RCC 7860 (cell line): ENCODE measurements at regions not wholly inside any gene's neighbourhood (a gene's known extent, or its start where the extent isn't known, plus 50 kb on each side); places are given as distances from the start of the nearest gene placed in this dataset.
"Not testable (repeated sequence)": the region's sequence is repeated elsewhere in the genome, so short reads cannot be mapped to it uniquely, and the experiment has no call there.

Experiments used
- DNase-seq: peaks from one replicate; pipeline ENCODE4 v3.0.0-alpha.2; 2015; ENCODE audit warnings: low spot score
- FAIRE-seq: peaks from 2 replicates; lab custom pipeline; 2012; peaks lifted over from hg19 to GRCh38; lab: Jason Lieb, UNC

- no peak for FAIRE-seq
These were observed 182.6 kb downstream of the FZD1 start for GRCh38 chr7:91446819-91447218.

DNA sequence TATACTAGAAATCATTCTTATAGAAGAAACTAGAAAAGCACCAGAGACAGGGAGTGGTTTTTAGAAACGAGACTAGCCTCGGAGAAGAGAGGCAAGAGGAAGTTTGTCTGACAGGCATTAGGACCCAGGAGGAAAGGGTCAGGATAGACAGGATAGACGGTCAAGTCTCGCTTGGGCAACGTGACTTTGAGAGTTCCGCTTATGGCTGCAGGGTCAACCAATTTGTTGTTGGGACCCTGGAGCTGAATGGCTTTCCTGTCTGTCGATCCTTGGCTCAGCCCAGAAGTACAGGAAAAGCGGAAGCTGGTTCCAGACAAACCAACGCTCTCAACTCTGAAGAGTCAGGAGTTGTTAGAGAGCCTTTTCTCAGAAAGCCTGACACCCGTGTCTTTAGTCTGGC is 191.2 kb downstream of the FZD1 start:
- FAIRE-seq (no peak), DNase-seq (no peak)

More at GRCh38 chr7:91446819-91447218, 182.6 kb downstream of the FZD1 start:
- no peak for DNase-seq

- DNase-seq (no peak), FAIRE-seq (no peak)
These were observed 193.0 kb downstream of the FZD1 start for GRCh38 chr7:91457208-91457607.

DNA sequence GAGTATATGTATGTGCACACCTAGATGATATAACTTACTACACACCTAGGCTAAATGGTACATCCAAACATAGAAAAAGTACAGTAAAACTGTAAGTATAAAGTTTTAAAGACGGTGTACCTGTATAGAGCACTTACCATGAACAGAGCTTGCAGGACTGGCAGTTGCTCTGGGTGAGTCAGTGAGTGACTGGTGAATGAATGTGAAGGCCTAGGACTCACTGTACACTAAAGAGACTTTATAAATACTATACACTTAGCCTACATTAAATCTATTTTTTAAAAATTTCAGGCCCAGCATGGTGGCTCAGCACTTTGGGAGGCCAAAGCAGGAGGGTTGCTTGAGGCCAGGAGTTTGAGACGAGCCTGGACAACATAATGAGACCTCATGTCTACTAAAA is 195.3 kb downstream of the FZD1 start:
- DNase-seq (no peak), FAIRE-seq (no peak)

- FAIRE-seq (no peak), DNase-seq (no peak)
These were observed 198.1 kb downstream of the FZD1 start for GRCh38 chr7:91462316-91462715.

DNA sequence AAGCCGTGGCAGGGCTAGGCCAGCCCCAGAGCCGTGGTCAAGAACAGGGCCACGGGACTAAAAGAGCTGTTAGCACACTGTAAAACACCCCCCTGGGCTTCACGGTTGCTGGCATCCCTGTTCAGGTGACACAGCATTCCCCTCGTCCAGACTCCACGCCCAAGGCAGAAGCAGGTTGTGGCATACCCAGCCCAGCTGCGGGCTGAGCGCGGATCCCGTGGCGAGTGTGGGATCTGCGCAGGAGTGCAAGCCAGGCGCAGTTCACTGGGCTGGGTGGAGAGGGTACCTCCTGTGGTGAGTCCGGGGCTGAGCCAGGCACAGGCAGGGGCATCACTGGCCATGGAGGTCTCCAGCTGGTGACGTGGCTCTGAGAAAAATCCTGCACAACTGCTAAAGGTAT is 199.1 kb downstream of the FZD1 start:
- no peak for FAIRE-seq
- no peak for DNase-seq

- FAIRE-seq (no peak), DNase-seq (no peak)
These were observed 201.4 kb downstream of the FZD1 start for GRCh38 chr7:91465595-91466061.

- no peak for FAIRE-seq
- no peak for DNase-seq
These were observed 204.0 kb downstream of the FZD1 start for GRCh38 chr7:91468256-91468655.

DNA sequence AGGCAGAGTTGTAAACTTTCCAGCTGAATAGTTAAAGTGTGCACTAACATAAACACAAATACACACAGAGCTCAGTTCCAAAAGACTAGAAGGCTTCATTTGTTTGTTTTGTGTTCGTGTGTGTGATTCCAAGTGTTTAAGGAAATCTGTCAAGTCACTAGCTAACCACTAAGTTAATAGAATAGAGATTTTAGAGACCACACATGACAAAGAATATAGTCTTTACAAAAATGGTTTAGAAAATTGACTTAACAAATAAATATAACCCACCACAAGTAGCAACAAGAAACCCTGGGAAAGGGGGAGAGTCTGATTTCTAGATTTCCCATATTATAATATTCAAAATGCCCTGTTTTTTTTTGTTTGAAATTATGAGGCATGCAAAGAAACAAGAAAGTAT is 209.4 kb downstream of the FZD1 start:
- DNase-seq (no peak), FAIRE-seq (no peak)

DNA sequence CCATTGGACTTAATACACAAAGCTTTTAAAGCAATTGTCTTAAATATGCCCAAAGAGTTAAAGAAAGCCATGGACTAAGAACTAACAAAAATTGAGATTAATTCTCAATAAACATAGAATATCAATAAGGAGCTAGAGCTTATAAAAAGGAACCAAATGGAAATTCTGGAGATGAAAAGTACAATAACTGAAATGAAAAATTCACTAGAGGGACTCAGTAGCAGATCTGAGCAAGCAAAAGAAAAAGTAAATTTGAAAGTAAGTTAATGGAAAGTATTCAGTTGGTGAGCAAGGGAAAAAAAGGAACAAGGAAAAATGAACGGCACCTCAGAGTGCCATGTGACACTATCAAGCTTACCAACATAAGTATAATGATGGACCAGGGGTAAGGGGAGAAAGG is 209.8 kb downstream of the FZD1 start:
- no peak for DNase-seq
- FAIRE-seq, result no peak

DNA sequence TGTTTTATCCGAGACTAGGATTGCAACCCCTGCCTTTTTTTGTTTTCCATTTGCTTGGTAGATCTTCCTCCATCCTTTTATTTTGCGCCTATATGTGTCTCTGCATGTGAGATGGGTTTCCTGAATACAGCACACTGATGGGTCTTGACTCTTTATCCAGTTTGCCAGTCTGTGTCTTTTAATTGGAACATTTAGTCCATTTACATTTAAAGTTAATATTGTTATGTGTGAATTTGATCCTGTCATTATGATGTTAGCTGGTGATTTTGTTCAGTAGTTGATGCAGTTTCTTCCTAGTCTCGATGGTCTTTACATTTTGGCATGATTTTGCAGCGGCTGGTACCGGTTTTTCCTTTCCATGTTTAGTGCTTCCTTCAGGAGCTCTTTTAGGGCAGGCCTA is 216.2 kb downstream of the FZD1 start:
- FAIRE-seq, DNase-seq: not testable (repeated sequence)

DNA sequence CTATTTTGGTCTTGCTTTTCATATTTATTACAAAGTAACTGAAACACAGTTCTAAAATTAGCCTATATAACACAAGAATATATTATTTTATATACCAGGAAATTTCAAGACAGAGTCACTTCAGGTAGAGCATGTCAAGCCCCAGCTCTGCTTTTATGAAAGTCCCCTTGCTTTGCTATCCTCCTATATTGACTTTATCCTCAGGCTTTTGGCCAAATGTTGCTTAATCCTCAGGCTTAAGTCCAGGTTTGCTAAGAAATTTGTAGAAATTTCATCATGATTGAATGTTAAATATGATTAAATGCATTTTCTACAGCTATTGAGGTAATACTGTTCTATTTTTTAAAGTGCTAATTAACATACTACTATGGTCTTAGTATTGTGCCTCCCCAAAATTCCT is 227.6 kb downstream of the FZD1 start:
- FAIRE-seq (no peak), DNase-seq (no peak)

DNA sequence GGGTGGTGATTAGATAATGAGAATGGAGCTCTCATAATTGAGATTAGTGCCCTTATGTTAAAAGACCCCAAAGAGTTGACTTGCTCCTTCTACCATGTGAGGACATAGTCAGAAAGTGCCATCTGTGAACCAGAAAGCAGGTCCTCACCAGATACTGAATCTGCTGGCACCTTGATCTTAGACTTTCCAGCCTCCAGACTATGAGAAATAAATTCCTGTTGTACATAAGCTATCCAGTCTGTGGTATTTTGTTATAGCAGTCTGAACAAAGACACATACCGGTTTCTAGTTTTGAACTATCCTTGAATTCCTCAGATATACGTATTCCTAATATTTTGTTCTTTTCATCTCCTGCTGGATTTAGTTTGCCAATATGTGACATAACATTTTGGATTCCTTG is 228.1 kb downstream of the FZD1 start:
- DNase-seq (no peak), FAIRE-seq (no peak)

GRCh38 chr7:91492773-91493172 is 228.5 kb downstream of the FZD1 start:
- no peak for FAIRE-seq
- DNase-seq, result no peak

GRCh38 chr7:91494450-91494849 is 230.2 kb downstream of the FZD1 start:
- FAIRE-seq (no peak), DNase-seq (no peak)

DNA sequence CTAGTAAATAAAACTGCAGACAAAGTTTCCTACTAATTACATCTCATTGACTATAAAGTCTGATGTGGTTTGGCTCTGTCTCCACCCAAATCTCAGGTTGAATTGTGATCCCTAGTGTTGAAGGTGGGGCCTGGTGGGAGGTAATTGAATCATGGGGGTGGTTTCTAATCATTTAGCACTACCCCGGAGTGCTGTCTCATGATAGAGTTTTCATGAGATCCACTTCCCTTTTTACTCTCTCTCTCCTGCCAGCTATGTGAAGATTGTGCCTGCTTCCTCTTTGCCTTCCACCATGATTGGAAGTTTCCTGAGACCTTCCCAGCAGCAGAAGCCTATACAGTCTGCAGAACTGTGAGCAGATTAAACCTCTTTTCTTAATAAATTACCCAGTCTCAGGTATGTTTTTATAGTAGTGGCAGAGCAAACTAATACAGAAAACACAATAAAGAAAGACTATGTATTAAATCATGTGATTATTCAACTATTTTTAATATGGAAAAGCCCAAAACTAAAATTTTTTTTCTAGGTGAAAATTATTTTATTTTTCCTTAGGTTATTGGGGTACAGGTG is 232.1 kb downstream of the FZD1 start:
- FAIRE-seq, result no peak
- no peak for DNase-seq

GRCh38 chr7:91497277-91497676 is 233.0 kb downstream of the FZD1 start:
- not testable (repeated sequence) for DNase-seq, FAIRE-seq

DNA sequence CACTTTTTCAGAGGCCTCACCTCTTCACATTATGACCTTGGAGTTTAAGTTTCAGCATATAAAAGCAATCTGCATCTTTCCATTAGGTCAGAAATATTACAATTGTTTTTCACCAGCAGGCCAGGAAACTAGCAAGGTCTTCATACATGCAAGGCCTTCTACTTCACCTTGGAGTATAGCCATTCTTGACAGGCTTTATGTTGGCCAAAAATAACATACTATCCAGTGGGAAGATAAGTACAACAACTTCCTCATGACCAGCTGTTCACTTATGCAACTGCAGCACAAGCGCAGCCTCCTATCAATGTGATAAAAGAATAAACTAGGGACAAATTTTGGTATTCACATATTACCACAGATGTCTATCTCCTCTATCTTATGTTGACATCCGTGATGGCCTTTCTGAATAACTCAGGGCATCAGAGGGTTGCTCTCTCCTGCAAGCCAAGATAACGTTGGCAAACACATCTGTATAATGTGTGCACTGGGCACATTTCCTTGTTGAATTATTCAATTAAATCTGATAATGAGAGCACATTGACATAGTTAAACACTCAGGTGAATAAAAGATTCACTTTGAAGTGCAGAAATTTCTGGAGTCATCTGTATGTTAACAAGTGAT is 239.8 kb downstream of the FZD1 start:
- no peak for FAIRE-seq
- no peak for DNase-seq

- DNase-seq (no peak), FAIRE-seq (no peak)
These were observed 240.7 kb downstream of the FZD1 start for GRCh38 chr7:91504919-91505318.

DNA sequence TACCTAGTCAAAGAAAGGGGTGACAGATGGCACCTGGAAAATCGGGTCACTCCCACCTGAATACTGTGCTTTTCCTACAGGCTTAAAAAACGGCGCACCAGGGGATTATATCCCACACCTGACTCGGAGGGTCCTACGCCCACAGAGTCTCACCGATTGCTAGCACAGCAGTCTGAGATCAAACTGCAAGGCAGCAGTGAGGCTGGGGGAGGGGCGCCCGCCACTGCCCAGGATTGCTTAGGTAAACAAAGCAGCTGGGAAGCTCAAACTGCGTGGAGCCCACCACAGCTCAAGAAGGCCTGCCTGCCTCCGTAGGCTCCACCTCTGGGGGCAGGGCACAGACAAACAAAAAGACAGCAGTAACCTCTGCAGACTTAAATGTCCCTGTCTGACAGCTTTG is 242.7 kb downstream of the FZD1 start:
- not testable (repeated sequence) for DNase-seq, FAIRE-seq

DNA sequence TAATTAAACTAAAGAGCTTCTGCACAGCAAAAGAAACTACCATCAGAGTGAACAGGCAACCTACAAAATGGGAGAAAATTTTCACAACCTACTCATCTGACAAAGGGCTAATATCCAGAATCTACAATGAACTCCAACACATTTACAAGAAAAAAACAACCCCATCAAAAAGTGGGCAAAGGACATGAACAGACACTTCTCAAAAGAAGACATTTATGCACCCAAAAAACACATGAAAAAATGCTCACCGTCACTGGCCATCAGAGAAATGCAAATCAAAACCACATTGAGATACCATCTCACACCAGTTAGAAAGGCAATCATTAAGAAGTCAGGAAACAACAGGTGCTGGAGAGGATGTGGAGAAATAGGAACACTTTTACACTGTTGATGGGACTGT is 247.6 kb downstream of the FZD1 start:
- FAIRE-seq, DNase-seq: not testable (repeated sequence)

- DNase-seq (peak; percentile 68), FAIRE-seq (peak; percentile 71)
These were observed 248.7 kb downstream of the FZD1 start for GRCh38 chr7:91512958-91513357.

DNA sequence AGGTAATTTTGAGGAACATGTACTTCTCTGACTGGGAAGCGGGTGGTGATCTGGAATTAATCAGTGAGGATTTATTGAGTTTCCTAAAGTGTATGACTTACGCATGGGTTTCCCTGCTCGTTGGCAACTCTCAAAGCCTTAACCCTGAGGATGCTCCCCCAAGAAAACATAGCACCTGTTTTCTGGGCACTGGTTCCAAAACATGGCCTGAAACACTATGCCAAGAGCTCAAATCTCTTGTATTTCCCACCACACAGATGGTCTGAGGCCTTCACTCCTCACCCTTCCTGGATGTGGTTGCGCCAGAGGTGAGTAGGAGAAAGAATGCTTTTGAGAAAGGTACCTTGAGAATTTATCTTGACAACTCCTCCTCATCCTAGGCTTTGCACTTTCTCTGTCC is 250.4 kb downstream of the FZD1 start:
- DNase-seq (no peak), FAIRE-seq (no peak)
